Thyroid gland (tissue), 4 donors: ENCODE measurements at regions not wholly inside any gene's neighbourhood (a gene's known extent, or its start where the extent isn't known, plus 50 kb on each side); places are given as distances from the start of the nearest gene placed in this dataset.

Experiments
- CTCF ChIP-seq, 6 experiments: fragments of 200-600 bp in 3 of 6; fragments of 450-650 bp in 3 of 6; sonication (generic) in 3 of 6; IDR thresholded peaks; one replicate each; pipeline ENCODE4 v1.5.1; 2016 to 2019; ENCODE audit warnings: antibody characterized with exemption in 6 of 6, mild to moderate bottlenecking in 2 of 6, inconsistent platforms in 1 of 6, moderate library complexity in 1 of 6
- POLR2A ChIP-seq, 2 donors: fragments of 450-650 bp; IDR thresholded peaks; one replicate each; pipeline ENCODE4 v1.6.1; 2017; ENCODE audit warnings: antibody characterized with exemption in 2 of 2, mild to moderate bottlenecking in 2 of 2, moderate library complexity in 1 of 2

DNA sequence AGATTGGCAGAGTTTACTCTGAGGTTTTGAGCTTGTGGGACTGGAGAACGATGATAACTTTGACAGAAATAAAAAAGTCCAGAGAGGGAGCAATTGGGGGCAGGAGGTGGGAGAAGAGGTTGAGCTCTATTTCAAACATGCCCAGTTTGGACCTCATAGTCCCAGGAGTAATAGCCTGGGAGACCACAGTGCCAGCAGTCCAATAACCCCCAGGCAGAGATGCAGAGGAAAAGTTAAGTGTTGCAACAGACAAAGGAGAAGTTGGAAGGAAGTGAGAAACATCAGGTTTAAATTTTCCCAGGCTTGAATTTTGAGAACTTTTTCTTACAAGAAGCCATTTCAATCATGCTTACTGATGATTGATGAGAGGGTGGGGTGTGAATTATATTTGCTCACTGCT is 117.0 kb upstream of the GHR start:
- TF ChIP-seq CTCF (IDR thresholded peaks at IDR 0.05) (no peak), POLR2A (IDR thresholded peaks at IDR 0.05) (no peak)
